Transverse colon (tissue), 4 donors: ENCODE measurements at regions not wholly inside any gene's neighbourhood (a gene's known extent, or its start where the extent isn't known, plus 50 kb on each side); places are given as distances from the start of the nearest gene placed in this dataset.
"Not testable (repeated sequence)": the region's sequence is repeated elsewhere in the genome, so short reads cannot be mapped to it uniquely, and the experiment has no call there.

Experiments used
- DNase-seq: peaks from one replicate; pipeline ENCODE4 v3.0.0-alpha.2; 2019
- H3K27ac ChIP-seq, 4 donors: fragments of 200-600 bp; sonication (generic); 2 replicates each; pipeline ENCODE4 v1.5.1; 2016 to 2018; ENCODE audit warnings: inconsistent platforms in 4 of 4
- H3K27me3 ChIP-seq: fragments of 200-600 bp; sonication (generic); 2 replicates; pipeline ENCODE4 v1.5.1; 2017; ENCODE audit warnings: inconsistent platforms
- H3K36me3 ChIP-seq, 4 donors: fragments of 200-600 bp; sonication (generic); 2 replicates each; pipeline ENCODE4 v1.5.1; 2017 to 2019; ENCODE audit warnings: inconsistent platforms in 4 of 4
- H3K4me1 ChIP-seq, 4 donors: fragments of 200-600 bp; sonication (generic); 2 replicates each; pipeline ENCODE4 v1.5.1; 2017 to 2020; ENCODE audit warnings: inconsistent platforms in 4 of 4
- H3K4me3 ChIP-seq, 4 donors: fragments of 200-600 bp; sonication (generic); 1 replicate in 1 of 4; 2 replicates in 3 of 4; pipeline versions ENCODE4 v1.5.1 to v1.6.1; 2017 to 2019; ENCODE audit warnings: inconsistent platforms in 4 of 4
- H3K9me3 ChIP-seq, 2 donors: fragments of 200-600 bp; sonication (generic); 2 replicates each; pipeline ENCODE4 v1.5.1; 2017 to 2019; ENCODE audit warnings: inconsistent platforms in 2 of 2
- EP300 ChIP-seq: sonication (generic); formaldehyde crosslinking; IDR thresholded peaks from one replicate; pipeline ENCODE4 v1.6.1; 2017; ENCODE audit warnings: antibody characterized with exemption, low read depth
- POLR2A ChIP-seq: fragments of 450-650 bp; IDR thresholded peaks from one replicate; pipeline ENCODE4 v1.6.1; 2016; ENCODE audit warnings: antibody characterized with exemption, mild to moderate bottlenecking, moderate library complexity
- POLR2AphosphoS5 ChIP-seq, 3 donors: sonication (generic); formaldehyde crosslinking; IDR thresholded peaks; one replicate each; pipeline ENCODE4 v1.6.1; 2016; ENCODE audit warnings: antibody characterized with exemption in 3 of 3
- WGBS, 2 donors: methylation state at CpG; one replicate each; pipeline ENCODE4 v1.1.5; 2018; ENCODE audit warnings: low coverage in 1 of 2; 5-methylcytosine and 5-hydroxymethylcytosine counted together
- in situ Hi-C, 4 donors: fragments of 200-750 bp; cut with MboI; loops; one replicate each; pipeline versions ENCODE4 v1.15.0 to v1.15.1; 2017; ENCODE audit warnings: low sequenced_read_pairs in 3 of 4, low pct_ligation_motif_present in 1 of 4, low pct_unique_long_range_greater_than_20kb in 1 of 4
- intact Hi-C: fragments of 100-400 bp; cut with DNase I; formaldehyde crosslinking; loops from one replicate; pipeline ENCODE4 v1.15.1; 2023; ENCODE audit warnings: low total_unique reads
- TF ChIP-seq, protein P1 (sequence below), 5 experiments: fragments of 200-600 bp in 3 of 5; fragments of 450-650 bp in 2 of 5; sonication (generic) in 3 of 5; IDR thresholded peaks; 1 replicate in 2 of 5; 2 replicates in 3 of 5; pipeline ENCODE4 v1.5.1; 2016 to 2017; ENCODE audit warnings: antibody characterized with exemption in 5 of 5, inconsistent platforms in 3 of 5, mild to moderate bottlenecking in 2 of 5, moderate library complexity in 1 of 5

DNA sequence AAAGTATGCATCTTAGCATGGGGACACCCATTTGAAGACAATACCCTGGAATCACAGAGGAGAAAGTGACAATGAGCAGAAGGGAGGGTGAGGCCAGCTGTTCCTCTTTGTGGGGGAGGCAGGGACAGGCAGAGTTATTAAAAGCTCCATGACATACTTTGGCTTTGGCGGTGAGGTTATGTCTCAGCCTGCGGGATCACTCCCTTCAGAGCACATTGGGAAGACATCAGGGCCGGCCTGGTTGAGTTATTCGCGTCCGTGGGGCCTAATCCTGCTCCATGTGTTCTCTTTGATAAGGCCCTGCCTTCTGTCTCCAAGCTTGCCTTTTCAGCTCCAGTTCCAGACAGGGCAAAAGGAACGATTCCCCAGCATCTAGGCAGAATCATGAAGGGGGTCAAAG, 98.8 kb upstream of the NTF3 start:
- Histone ChIP-seq H3K9me3 (no peaks in the 10 kb centered on the region), H3K4me1 (no peaks in the 10 kb centered on the region), H3K27ac (no peak overlapping the region), H3K27me3 (peaks cover 6% of the 10 kb centered on the region), H3K36me3 (no peaks in the 10 kb centered on the region), H3K4me3 (no peak overlapping the region)
- no peak for TF ChIP-seq EP300
- TF ChIP-seq, protein P1, sequence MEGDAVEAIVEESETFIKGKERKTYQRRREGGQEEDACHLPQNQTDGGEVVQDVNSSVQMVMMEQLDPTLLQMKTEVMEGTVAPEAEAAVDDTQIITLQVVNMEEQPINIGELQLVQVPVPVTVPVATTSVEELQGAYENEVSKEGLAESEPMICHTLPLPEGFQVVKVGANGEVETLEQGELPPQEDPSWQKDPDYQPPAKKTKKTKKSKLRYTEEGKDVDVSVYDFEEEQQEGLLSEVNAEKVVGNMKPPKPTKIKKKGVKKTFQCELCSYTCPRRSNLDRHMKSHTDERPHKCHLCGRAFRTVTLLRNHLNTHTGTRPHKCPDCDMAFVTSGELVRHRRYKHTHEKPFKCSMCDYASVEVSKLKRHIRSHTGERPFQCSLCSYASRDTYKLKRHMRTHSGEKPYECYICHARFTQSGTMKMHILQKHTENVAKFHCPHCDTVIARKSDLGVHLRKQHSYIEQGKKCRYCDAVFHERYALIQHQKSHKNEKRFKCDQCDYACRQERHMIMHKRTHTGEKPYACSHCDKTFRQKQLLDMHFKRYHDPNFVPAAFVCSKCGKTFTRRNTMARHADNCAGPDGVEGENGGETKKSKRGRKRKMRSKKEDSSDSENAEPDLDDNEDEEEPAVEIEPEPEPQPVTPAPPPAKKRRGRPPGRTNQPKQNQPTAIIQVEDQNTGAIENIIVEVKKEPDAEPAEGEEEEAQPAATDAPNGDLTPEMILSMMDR (IDR thresholded peaks at IDR 0.05) = no peak
- no peak for TF ChIP-seq POLR2A
- TF ChIP-seq POLR2AphosphoS5 (IDR thresholded peaks at IDR 0.05) = no peak
- in situ Hi-C loops (no loop called here), intact Hi-C loops (no loop called here)
- no peak for DNase-seq
- 86 to 95% methylated on average over 6 to 7 of the region's 7 CpGs for WGBS, 2 donors

DNA sequence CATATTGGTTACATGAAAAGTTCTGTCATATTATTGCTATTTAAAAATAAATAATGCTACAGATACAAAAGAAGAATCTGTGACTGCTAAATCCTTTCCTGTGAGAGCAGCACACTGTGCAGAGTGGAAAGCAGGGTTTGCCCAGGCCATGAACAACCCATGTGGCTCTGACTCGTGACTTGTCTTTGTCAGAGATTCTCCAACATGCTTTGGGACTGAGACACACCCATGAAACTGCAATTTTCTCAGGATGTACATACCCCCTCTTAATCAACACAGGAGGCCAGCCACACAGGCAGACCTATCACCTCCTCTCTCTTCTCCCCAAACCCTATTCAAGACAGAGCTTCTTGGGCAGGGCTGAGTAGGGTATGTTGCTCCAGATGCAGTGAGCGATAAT, 96.8 kb upstream of the NTF3 start:
- TF ChIP-seq POLR2AphosphoS5 (IDR thresholded peaks at IDR 0.05) (no peak), EP300 (no peak), POLR2A (no peak)
- TF ChIP-seq, protein P1 (IDR thresholded peaks at IDR 0.05) = no peak
- intact Hi-C loops (no loop called here), in situ Hi-C loops (no loop called here)
- H3K36me3 ChIP-seq = no peaks in the 10 kb centered on the region
- no peak overlapping the region for H3K27ac ChIP-seq
- H3K9me3 ChIP-seq = no peaks in the 10 kb centered on the region
- no peaks in the 10 kb centered on the region for H3K4me1 ChIP-seq
- H3K4me3 ChIP-seq = no peak overlapping the region
- no peak for DNase-seq
- 82 to 100% methylated on average over 1 to 2 of the region's 2 CpGs for WGBS, 2 donors
- peaks cover 6% of the 10 kb centered on the region for H3K27me3 ChIP-seq

- in situ Hi-C loops = not testable (repeated sequence)
Observed at GRCh38 chr12:5341086-5341485, 90.8 kb upstream of the NTF3 start.

GRCh38 chr12:5343711-5344110, 88.2 kb upstream of the NTF3 start:
- no peak for TF ChIP-seq POLR2AphosphoS5 (IDR thresholded peaks at IDR 0.05)
- TF ChIP-seq, protein P1 (IDR thresholded peaks at IDR 0.05) = no peak
- TF ChIP-seq POLR2A = no peak
- TF ChIP-seq EP300 = no peak
- Histone ChIP-seq H3K4me3 (no peak overlapping the region), H3K27me3 (no peaks in the 10 kb centered on the region), H3K4me1 (no peaks in the 10 kb centered on the region), H3K36me3 (no peaks in the 10 kb centered on the region), H3K27ac (no peak overlapping the region), H3K9me3 (no peaks in the 10 kb centered on the region)
- in situ Hi-C loops = no loop called here
- WGBS, 2 donors = 89 to 90% methylated on average over 3 of the region's 3 CpGs
- intact Hi-C loops = no loop called here
- DNase-seq = no peak

More at GRCh38 chr12:5341086-5341485, 90.8 kb upstream of the NTF3 start:
- H3K9me3 ChIP-seq, H3K36me3 ChIP-seq, H3K4me3 ChIP-seq, H3K27me3 ChIP-seq, intact Hi-C loops, DNase-seq, H3K27ac ChIP-seq, H3K4me1 ChIP-seq: not testable (repeated sequence)
- 17 to 51% methylated on average over 1 to 2 of the region's 2 CpGs for WGBS, 2 donors

DNA sequence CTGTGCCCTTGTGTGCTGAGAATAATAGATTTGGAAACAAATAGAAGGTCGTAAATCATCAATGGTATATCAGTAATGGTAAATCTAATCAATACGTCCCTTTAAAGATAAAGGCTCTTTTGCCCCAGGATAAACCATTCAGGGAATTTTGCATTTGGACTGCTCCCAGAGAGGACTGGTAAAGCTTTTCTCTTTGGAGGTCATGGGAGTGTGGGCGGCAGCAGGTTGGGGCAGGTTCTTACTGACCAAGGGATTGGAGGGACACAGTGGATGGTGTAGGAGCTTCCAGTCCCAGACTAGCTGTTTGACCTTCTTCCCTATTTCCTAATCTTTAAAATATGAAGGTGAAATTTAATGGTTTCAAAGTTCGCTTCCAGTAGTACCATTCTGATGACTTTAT, 87.8 kb upstream of the NTF3 start:
- DNase-seq = no peak
- H3K36me3 ChIP-seq = no peaks in the 10 kb centered on the region
- no peaks in the 10 kb centered on the region for H3K4me1 ChIP-seq
- in situ Hi-C loops = no loop called here
- intact Hi-C loops = no loop called here
- WGBS, 2 donors = 91 to 100% methylated on average over 2 to 3 of the region's 4 CpGs
- no peaks in the 10 kb centered on the region for H3K27me3 ChIP-seq
- TF ChIP-seq, protein P1 (IDR thresholded peaks at IDR 0.05) = no peak
- TF ChIP-seq POLR2AphosphoS5 (IDR thresholded peaks at IDR 0.05) (no peak), POLR2A (no peak), EP300 (no peak)
- H3K9me3 ChIP-seq = no peaks in the 10 kb centered on the region
- no peak overlapping the region for H3K4me3 ChIP-seq
- no peak overlapping the region for H3K27ac ChIP-seq
